ENCODE measurements at regions not wholly inside any gene's neighbourhood (a gene's known extent, or its start where the extent isn't known, plus 50 kb on each side); places are given as distances from the start of the nearest gene placed in this dataset.

- Histone ChIP-seq H3K4me3 (ENCODE audit: low read length) (no peak overlapping the region), H3K27ac (ENCODE audit: low read depth, low read length) (no peak overlapping the region), H3F3A (ENCODE audit: control insufficient read depth, insufficient read depth) (no peaks in the 10 kb centered on the region), H4K20me1 (ENCODE audit: control insufficient read depth, insufficient read depth, low read depth, low read length) (no peaks in the 10 kb centered on the region), H3K27me3 (ENCODE audit: control insufficient read depth, low read length) (no peaks in the 10 kb centered on the region), H3K4me2 (ENCODE audit: low read length) (no peak overlapping the region), H3K9me2 (replicated peaks; ENCODE audit: control insufficient read depth, low read length) (no peaks in the 10 kb centered on the region), H3K9me3 (ENCODE audit: control insufficient read depth, insufficient read depth, low read length) (no peaks in the 10 kb centered on the region), H3K36me3 (ENCODE audit: control insufficient read depth, low read length) (no peaks in the 10 kb centered on the region), H3K79me2 (ENCODE audit: control insufficient read depth, low read length) (no peaks in the 10 kb centered on the region), H3K4me1 (ENCODE audit: control insufficient read depth, low read length) (no peaks in the 10 kb centered on the region)
- no peak for TF ChIP-seq EZH2phosphoT487 (IDR thresholded peaks at IDR 0.05; ENCODE audit: borderline replicate concordance, low read length)
- no peak for TF ChIP-seq CTCF (IDR thresholded peaks at IDR 0.05; ENCODE audit: low read depth, low read length, poor library complexity, severe bottlenecking)
Measured at GRCh38 chr13:53136554-53137215, 108.1 kb downstream of the OLFM4 start.

GRCh38 chr13:53137779-53138178 is 109.2 kb downstream of the OLFM4 start:
- Histone ChIP-seq H3K4me3 (ENCODE audit: low read length) (no peak overlapping the region), H3K27ac (ENCODE audit: low read depth, low read length) (no peak overlapping the region), H3K4me2 (ENCODE audit: low read length) (no peak overlapping the region), H3K9me3 (ENCODE audit: control insufficient read depth, insufficient read depth, low read length) (no peaks in the 10 kb centered on the region), H3K79me2 (ENCODE audit: control insufficient read depth, low read length) (no peaks in the 10 kb centered on the region), H3K9me2 (replicated peaks; ENCODE audit: control insufficient read depth, low read length) (no peaks in the 10 kb centered on the region), H3F3A (ENCODE audit: control insufficient read depth, insufficient read depth) (no peaks in the 10 kb centered on the region), H3K27me3 (ENCODE audit: control insufficient read depth, low read length) (no peaks in the 10 kb centered on the region), H4K20me1 (ENCODE audit: control insufficient read depth, insufficient read depth, low read depth, low read length) (no peaks in the 10 kb centered on the region), H3K4me1 (ENCODE audit: control insufficient read depth, low read length) (no peaks in the 10 kb centered on the region), H3K36me3 (ENCODE audit: control insufficient read depth, low read length) (no peaks in the 10 kb centered on the region)
- no peak for TF ChIP-seq CTCF (IDR thresholded peaks at IDR 0.05; ENCODE audit: low read depth, low read length, poor library complexity, severe bottlenecking)
- no peak for TF ChIP-seq EZH2phosphoT487 (IDR thresholded peaks at IDR 0.05; ENCODE audit: borderline replicate concordance, low read length)

GRCh38 chr13:53138376-53139036 is 109.9 kb downstream of the OLFM4 start:
- H3K36me3 ChIP-seq (ENCODE audit: control insufficient read depth, low read length), result no peaks in the 10 kb centered on the region
- H3K79me2 ChIP-seq (ENCODE audit: control insufficient read depth, low read length), result no peaks in the 10 kb centered on the region
- H3F3A ChIP-seq (ENCODE audit: control insufficient read depth, insufficient read depth), result no peaks in the 10 kb centered on the region
- H3K4me2 ChIP-seq (ENCODE audit: low read length), result no peak overlapping the region
- H3K27me3 ChIP-seq (ENCODE audit: control insufficient read depth, low read length), result no peaks in the 10 kb centered on the region
- H3K9me2 ChIP-seq (replicated peaks; ENCODE audit: control insufficient read depth, low read length), result no peaks in the 10 kb centered on the region
- H3K9me3 ChIP-seq (ENCODE audit: control insufficient read depth, insufficient read depth, low read length), result no peaks in the 10 kb centered on the region
- no peak for TF ChIP-seq CTCF (IDR thresholded peaks at IDR 0.05; ENCODE audit: low read depth, low read length, poor library complexity, severe bottlenecking)
- no peak for TF ChIP-seq EZH2phosphoT487 (IDR thresholded peaks at IDR 0.05; ENCODE audit: borderline replicate concordance, low read length)
- H4K20me1 ChIP-seq (ENCODE audit: control insufficient read depth, insufficient read depth, low read depth, low read length), result no peaks in the 10 kb centered on the region
- H3K4me3 ChIP-seq (ENCODE audit: low read length), result no peak overlapping the region
- H3K27ac ChIP-seq (ENCODE audit: low read depth, low read length), result no peak overlapping the region
- H3K4me1 ChIP-seq (ENCODE audit: control insufficient read depth, low read length), result no peaks in the 10 kb centered on the region
